Common myeloid progenitor, CD34-positive (primary cell): ENCODE measurements at regions not wholly inside any gene's neighbourhood (a gene's known extent, or its start where the extent isn't known, plus 50 kb on each side); places are given as distances from the start of the nearest gene placed in this dataset.

Experiments
- CTCF ChIA-PET: fragments of 350-600 bp; sonication (Branson Sonifier 250); formaldehyde crosslinking; loops from one replicate; lab custom pipeline; 2021; ENCODE audit warnings: antibody characterized with exemption; lab: Charles Lee
- POLR2A ChIA-PET: fragments of 350-600 bp; sonication (Branson Sonifier 250); formaldehyde crosslinking; loops from one replicate; lab custom pipeline; 2021; ENCODE audit warnings: antibody characterized with exemption; lab: Charles Lee
- DNase-seq, 3 donors: peaks; one replicate each; pipeline versions ENCODE4 v3.0.0 to v3.0.0-alpha.2; 2013
- H3K27ac ChIP-seq, 2 experiments: 1 replicate in 1 of 2; 2 replicates in 1 of 2; pipeline ENCODE4 v1.7.0; 2013; ENCODE audit warnings: inconsistent platforms in 2 of 2, low read length in 2 of 2, mild to moderate bottlenecking in 2 of 2, low read depth in 1 of 2, moderate library complexity in 1 of 2; ENCODE audit not compliant: severe bottlenecking in 2 of 2, insufficient read depth in 1 of 2, poor library complexity in 1 of 2
- H3K27me3 ChIP-seq, 5 experiments: replicated peaks in 2 of 5; 1 replicate in 3 of 5; 2 replicates in 2 of 5; pipeline versions ENCODE4 v1.6.1 to v1.7.0; 2013; ENCODE audit warnings: low read length in 4 of 5, mild to moderate bottlenecking in 2 of 5, moderate library complexity in 2 of 5, inconsistent platforms in 1 of 5; ENCODE audit not compliant: insufficient read depth in 5 of 5, control insufficient read depth in 4 of 5
- H3K36me3 ChIP-seq, 4 experiments: 1 replicate in 2 of 4; 2 replicates in 2 of 4; pipeline versions ENCODE4 v1.6.1 to v1.7.0; 2013; ENCODE audit warnings: low read length in 3 of 4, control low read depth in 1 of 4, mild to moderate bottlenecking in 1 of 4; ENCODE audit not compliant: control insufficient read depth in 4 of 4, insufficient read depth in 4 of 4
- H3K4me1 ChIP-seq, 4 experiments: 1 replicate in 3 of 4; 2 replicates in 1 of 4; pipeline versions ENCODE4 v1.6.1 to v1.7.1; 2013; ENCODE audit warnings: low read length in 3 of 4, mild to moderate bottlenecking in 3 of 4, control low read depth in 1 of 4, inconsistent platforms in 1 of 4, moderate library complexity in 1 of 4; ENCODE audit not compliant: control insufficient read depth in 4 of 4, insufficient read depth in 4 of 4; ENCODE audit errors: control extremely low read depth in 1 of 4
- H3K4me3 ChIP-seq, 7 experiments: 1 replicate in 4 of 7; 2 replicates in 3 of 7; pipeline versions ENCODE4 v1.5.1 to v1.7.0; 2013; ENCODE audit warnings: mild to moderate bottlenecking in 7 of 7, low read length in 6 of 7, moderate library complexity in 6 of 7, inconsistent platforms in 2 of 7, low read depth in 2 of 7, control low read depth in 1 of 7; ENCODE audit not compliant: insufficient read depth in 4 of 7, control insufficient read depth in 1 of 7; ENCODE audit errors: extremely low read depth in 1 of 7
- H3K9me3 ChIP-seq, 5 experiments: 1 replicate in 4 of 5; 2 replicates in 1 of 5; pipeline versions ENCODE4 v1.6.1 to v1.7.1; 2013; ENCODE audit warnings: low read length in 4 of 5, mild to moderate bottlenecking in 2 of 5, inconsistent platforms in 1 of 5, low read depth in 1 of 5, moderate library complexity in 1 of 5; ENCODE audit not compliant: control insufficient read depth in 4 of 5, insufficient read depth in 2 of 5; ENCODE audit errors: control extremely low read depth in 1 of 5
- WGBS: methylation state at CpG from one replicate; pipeline ENCODE4 v1.1.5; 2013; ENCODE audit not compliant: insufficient coverage; 5-methylcytosine and 5-hydroxymethylcytosine counted together

GRCh38 chr5:28823231-28823630 lies 1784.8 kb upstream of the CDH9 start:
- ChIA-PET POLR2A (no interaction called here), CTCF (no interaction called here)
- Histone ChIP-seq H3K27me3 (no peaks in the 10 kb centered on the region), H3K4me1 (peaks cover 0 to 3% (median 0%) of the 10 kb centered on the region in 4 experiments), H3K36me3 (no peaks in the 10 kb centered on the region), H3K9me3 (peaks cover 0 to 11% (median 9%) of the 10 kb centered on the region in 5 experiments), H3K27ac (no peak overlapping the region), H3K4me3 (no peak overlapping the region)
- DNase-seq: no peak
- WGBS: 89% methylated on average over 1 of the region's 1 CpG

DNA sequence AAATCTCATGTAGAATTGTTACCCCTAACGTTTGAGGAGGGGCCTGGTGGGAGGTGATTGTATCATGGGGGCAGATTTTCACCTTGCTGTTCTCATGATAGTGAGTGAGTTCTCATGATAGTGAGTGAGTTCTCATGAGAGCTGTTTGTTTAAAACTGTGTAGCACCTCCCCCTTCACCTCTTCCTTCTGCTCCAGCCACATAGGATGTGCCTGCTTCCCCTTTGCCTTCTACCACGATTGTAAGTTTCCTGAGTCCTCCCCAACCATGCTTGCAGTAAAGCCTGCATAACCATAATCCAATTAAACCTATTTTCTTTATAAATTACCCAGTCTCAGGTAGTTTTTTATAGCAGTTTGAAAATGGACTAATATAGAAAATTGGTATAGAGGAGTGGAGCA lies 1783.7 kb upstream of the CDH9 start:
- H3K4me1 ChIP-seq: peaks cover 0 to 3% (median 0%) of the 10 kb centered on the region in 4 experiments
- H3K4me3 ChIP-seq: no peak overlapping the region
- ChIA-PET POLR2A (no interaction called here), CTCF (no interaction called here)
- DNase-seq: peak in 2 of 3 donors; percentile 65 to 71
- H3K27ac ChIP-seq: no peak overlapping the region
- H3K9me3 ChIP-seq: peaks cover 0 to 11% (median 9%) of the 10 kb centered on the region in 5 experiments
- no peaks in the 10 kb centered on the region for H3K27me3 ChIP-seq
- H3K36me3 ChIP-seq: no peaks in the 10 kb centered on the region
- WGBS: 43% methylated on average over 1 of the region's 2 CpGs

DNA sequence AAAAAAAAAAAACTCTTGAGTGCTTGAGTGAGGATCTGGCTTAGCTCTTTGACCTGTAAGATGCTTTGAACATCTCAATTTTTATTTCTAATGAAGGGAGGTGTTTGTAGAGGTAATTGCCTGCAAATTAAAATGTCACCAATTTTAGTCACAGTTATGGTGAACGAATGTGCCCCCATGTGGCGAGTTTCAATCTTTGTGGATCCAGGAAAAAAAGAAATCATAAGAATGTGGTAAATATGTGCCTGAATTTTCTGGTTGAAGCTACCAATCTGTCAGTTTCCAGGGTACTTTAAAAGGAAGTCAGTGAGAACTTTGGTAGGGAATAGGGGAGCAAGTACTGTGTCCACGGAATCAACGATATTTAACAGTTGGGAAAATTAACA lies 1772.4 kb upstream of the CDH9 start:
- 100% methylated on average over 4 of the region's 4 CpGs for WGBS
- H3K27me3 ChIP-seq: no peaks in the 10 kb centered on the region
- H3K9me3 ChIP-seq: peaks cover 0 to 7% (median 3%) of the 10 kb centered on the region in 5 experiments
- H3K27ac ChIP-seq: peak overlapping the region in 1 of 2 experiments; percentile 49
- CTCF ChIA-PET: interaction anchor here (0.6 kb wide), 1 partner anchor 409 kb away, joined by 3 read pairs; no protein-coding TSS in a partner anchor
- POLR2A ChIA-PET: no interaction called here
- no peaks in the 10 kb centered on the region for H3K36me3 ChIP-seq
- no peak for DNase-seq
- H3K4me1 ChIP-seq: no peaks in the 10 kb centered on the region
- H3K4me3 ChIP-seq: no peak overlapping the region

DNA sequence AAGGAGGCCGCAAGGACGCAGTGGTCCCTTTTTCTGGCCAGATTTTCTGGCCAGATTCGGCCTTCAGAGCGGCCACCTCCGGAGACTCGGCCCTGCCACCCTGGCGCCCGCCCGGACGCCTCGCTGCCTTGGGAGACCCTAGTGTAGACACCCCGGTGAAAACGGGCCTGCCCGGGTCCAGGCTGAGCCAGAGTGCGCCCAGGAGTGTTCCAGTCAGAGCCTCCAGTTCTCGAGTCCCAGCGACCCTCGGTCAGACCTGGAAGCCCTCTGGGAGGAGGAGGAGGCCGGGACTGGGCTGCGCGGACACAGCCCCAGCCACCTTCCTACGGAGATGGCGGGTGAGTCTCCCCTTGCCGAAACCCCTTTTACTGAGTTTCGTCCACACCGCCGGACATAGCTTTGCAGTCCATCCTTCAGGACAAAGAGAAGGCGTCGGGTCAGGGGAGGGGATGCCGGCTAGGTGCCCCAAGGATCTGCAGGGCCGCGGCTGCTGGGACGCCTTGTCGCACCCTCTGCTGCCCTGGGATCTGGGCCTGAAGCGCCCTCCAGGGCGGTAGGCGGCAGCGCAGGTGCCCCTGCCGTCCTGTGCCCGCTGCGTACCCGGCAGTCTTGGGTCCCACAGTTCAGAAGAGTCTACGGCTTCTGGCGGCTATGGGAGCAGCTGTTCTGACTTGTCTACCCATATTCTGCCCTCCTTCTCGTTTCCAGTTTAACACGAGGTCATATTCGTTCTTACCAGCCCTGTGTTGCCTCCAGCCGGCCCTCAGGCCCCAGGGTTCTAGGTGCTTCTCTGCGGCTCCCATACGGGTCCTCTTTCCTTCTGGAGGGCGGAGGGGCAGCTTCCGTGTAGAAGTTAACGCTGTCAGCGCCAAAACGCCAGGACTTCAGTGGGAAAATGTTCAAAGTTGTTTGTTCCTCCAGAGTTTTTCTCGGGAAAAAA lies 1771.7 kb upstream of the CDH9 start:
- Histone ChIP-seq H3K27me3 (no peaks in the 10 kb centered on the region), H3K4me1 (no peaks in the 10 kb centered on the region), H3K36me3 (no peaks in the 10 kb centered on the region), H3K27ac (peak overlapping the region in 1 of 2 experiments; percentile 49), H3K4me3 (no peak overlapping the region), H3K9me3 (peaks cover 0 to 7% (median 3%) of the 10 kb centered on the region in 5 experiments)
- DNase-seq: peak in 1 of 3 donors; percentile 1
- POLR2A ChIA-PET: no interaction called here
- 97% methylated on average over 53 of the region's 56 CpGs for WGBS
- CTCF ChIA-PET: interaction anchor here (0.6 kb wide), 1 partner anchor 408 kb away, joined by 3 read pairs; no protein-coding TSS in a partner anchor

GRCh38 chr5:28808967-28809810 lies 1770.8 kb upstream of the CDH9 start:
- WGBS: 96% methylated on average over 45 of the region's 47 CpGs
- no peaks in the 10 kb centered on the region for H3K36me3 ChIP-seq
- H3K4me1 ChIP-seq: no peaks in the 10 kb centered on the region
- H3K27ac ChIP-seq: peak overlapping the region in 1 of 2 experiments; percentile 29
- POLR2A ChIA-PET: no interaction called here
- no peak for DNase-seq
- no peaks in the 10 kb centered on the region for H3K27me3 ChIP-seq
- H3K4me3 ChIP-seq: no peak overlapping the region
- H3K9me3 ChIP-seq: peaks cover 0 to 7% (median 3%) of the 10 kb centered on the region in 5 experiments
- CTCF ChIA-PET: no interaction called here

DNA sequence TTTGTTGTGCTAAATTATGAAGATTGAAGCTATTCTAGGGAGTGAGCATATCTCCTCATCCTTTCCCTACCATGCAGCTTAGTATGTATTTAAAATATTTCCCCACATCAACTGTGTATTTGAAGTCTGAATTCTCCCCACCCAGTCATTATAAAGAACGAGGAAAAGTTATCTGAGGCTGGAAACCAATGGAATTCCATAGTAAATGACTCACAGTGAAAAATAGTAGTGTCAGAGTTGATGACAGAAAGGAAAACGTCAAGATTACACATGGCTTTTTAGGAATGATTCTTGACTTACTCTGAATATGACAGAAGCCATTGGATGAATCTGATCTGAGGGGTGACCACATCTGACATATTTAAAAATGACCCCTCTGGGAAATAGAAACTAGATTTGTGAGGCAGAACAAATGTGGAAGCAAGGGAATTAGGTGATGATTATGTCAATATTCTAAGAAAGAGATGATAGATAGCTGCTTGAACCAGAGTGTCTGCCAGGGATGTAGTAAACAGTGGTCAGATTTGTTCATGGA lies 1768.9 kb upstream of the CDH9 start:
- H3K4me3 ChIP-seq: no peak overlapping the region
- CTCF ChIA-PET: no interaction called here
- 100% methylated on average over 1 of the region's 2 CpGs for WGBS
- no peak overlapping the region for H3K27ac ChIP-seq
- peaks cover 0 to 7% (median 3%) of the 10 kb centered on the region in 5 experiments for H3K9me3 ChIP-seq
- H3K4me1 ChIP-seq: no peaks in the 10 kb centered on the region
- no peaks in the 10 kb centered on the region for H3K36me3 ChIP-seq
- no peaks in the 10 kb centered on the region for H3K27me3 ChIP-seq
- DNase-seq: no peak
- POLR2A ChIA-PET: no interaction called here
